ENCODE measurements at regions not wholly inside any gene's neighbourhood (a gene's known extent, or its start where the extent isn't known, plus 50 kb on each side); places are given as distances from the start of the nearest gene placed in this dataset.
"Not testable (repeated sequence)": the region's sequence is repeated elsewhere in the genome, so short reads cannot be mapped to it uniquely, and the experiment has no call there.

DNA sequence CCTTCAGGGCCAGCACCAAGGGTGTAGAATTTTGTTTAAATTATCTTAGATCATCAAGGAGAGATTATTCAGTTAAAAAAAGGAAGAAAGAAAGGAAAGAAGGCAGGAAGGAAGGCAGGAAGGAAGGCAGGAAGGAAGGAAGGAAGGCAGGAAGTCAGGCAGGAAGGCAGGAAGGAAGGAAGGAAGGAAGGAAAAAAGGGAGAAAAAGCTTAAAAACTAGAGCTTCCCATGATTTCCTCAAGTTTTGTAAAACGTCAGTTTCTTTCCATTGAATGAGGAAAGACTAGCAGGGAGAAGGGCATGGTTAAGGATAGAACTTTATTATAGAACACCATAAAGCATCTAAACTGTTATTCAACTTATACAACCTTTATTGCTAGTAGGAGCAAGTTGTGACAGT is 2672.0 kb upstream of the PCDH20 start:
- no peak for DNase-seq

DNA sequence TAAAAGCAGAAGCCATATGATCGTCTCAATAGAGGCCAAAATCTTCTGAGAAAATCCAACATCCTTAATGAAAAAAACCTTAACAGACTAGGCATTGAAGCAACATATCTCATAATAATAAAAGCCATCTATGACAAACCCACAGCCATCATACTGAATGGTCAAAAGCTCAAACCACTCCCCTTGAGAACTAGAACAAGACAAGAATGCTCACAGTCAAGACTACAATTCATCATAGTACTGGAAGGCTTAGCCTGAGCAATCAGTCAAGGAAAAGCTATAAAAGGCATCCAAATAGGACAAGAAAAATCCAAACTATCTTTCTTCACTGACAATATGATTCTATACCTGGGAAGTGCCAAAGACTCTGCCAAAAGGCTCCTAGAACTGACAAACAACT is 2668.2 kb upstream of the PCDH20 start:
- no peak for DNase-seq

DNA sequence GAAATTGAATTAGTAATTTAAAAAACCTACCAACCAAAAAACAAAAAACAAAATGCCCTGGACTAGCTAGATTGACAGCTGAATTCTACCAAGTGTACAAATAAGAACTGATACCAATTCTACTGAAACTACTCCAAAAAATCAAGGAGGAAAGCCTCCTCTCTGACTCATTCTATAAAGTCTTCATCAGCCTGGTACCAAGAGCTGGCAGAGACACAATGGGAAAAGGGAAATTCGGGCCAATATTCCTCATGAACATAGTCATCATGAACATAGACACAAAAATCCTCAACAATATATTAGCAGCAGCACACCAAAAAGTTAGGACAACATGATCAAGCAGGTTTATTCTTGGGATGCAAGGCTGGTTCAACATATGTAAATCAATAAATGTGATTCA is 2667.7 kb upstream of the PCDH20 start:
- no peak for DNase-seq

DNA sequence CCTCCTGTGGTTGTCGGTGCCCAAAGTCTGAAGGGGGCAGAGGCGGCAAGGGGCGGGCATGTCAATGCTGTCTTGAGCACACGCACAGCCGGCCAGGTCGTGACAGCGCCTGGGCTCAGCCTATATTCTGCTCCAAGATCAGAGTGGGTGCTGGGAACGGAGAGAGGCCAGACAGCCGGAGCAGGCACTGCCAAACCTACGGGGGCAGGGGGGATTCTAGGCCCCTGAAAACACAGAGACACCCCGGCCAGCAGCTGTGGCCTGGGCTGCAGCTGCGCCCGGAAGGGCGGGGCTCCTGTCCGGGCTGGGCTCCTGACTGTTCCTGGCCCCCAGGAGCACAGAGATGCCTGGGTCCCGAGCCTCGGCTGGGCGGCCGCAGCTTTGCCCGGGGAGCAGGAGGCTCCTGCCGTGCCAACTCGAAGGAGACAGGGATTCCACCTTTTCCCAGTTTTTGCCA is 2662.9 kb upstream of the PCDH20 start:
- no peak for DNase-seq

DNA sequence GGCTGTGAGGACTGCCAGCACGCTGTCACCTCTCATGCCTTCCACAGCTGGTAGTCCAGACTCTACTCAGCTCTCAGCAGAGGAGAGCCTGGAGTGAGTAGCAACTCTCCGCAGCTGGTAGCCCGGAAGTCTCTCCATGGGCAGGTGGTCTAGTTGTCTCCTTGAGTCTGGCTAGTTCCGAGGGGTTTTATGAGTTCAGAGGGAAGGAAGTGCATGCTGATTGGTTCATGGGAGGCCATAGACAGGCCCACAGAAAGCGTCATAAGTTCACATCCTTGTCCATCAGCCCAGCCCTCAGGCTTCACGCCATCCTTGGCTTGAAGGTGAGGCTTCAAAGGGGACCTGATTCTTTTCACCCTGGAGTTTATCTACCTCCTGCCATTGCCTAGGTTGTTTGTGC is 2662.4 kb upstream of the PCDH20 start:
- no peak for DNase-seq

DNA sequence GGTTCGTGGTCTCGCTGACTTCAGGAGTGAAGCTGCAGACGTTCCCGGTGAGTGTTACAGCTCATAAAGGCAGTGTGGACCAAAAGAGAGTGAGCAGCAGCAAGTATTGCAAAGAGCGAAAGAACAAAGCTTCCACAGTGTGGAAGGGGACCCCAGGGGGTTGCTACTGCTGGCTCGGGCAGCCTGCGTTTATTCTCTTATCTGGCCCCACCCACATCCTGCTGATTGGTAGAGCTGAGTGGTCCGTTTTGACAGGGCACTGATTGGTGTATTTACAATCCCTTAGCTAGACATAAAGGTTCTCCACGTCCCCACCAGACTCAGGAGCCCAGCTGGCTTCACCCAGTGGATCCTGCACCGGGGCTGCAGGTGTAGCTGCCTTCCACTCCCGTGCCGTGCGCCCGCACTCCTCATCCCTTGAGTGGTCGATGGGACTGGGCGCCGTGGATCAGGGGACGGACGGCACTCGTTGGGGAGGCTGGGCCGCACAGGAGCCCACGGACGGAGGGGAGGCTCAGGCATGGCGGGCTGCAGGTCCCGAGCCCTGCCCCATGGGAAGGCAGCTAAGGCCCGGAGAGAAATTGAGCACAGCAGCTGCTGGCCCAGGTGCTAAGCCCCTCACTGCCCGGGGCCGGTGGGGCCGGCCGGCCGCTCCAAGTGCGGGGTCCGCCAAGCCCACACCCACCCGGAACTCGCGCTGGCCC is 2661.6 kb upstream of the PCDH20 start:
- not testable (repeated sequence) for DNase-seq

DNA sequence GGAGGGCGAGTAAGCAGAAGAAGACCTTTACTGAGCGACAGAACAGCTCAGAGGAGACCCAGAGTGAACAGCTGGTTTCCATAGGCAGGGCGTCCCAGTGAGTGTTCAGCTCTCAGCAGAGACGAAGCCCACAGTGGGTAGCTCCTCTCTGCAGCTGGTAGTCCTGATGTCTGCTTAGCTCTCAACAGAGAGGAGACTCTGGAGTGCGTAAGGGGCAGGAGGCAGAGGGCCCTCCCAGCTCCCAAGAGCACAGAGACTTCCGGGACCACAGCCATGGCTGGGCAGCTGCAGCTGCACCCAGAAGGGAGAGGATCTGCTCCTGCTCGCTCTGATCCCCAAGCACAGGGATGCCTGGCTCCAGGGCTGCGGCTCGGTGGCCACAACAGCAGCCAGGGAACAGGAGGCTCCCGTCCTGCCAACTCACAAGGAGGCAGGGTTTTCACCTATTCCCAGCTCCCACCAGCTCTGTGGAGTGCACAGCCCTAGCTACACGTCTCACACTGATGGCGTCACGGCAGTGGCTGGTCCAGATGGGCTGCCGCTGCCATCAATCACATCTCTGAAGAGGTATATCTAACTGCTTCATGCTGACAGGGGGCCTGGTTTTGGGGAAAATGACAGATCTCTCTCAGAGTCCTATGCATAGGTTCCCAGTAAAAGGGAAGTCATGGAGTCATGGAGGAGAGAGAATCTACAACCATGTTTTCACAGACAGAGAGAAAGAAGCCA is 2660.1 kb upstream of the PCDH20 start:
- no peak for DNase-seq

DNA sequence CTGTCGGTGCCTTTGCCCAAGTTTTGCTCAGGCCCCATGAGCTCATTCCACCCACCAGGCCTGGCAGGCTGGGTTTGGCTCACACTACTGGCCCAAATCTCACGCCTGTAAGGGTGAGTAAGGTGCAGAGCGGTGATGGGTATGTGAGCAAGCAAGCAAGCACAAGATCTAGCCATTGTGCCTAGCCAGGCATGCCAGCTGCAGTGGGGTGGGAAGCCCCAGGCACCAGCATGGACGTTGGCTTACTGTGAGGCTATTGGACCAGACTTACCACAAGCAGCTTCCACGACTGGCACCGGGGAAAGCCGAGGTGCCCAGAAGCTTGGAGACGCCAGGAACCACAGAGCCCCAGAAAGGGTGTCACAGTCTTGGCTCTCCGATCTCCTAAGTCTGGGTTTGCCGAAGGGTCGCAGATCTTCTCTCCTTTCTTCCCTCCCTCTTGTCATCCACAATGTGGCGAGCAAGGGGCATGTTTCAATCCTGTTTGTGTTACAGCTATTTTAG is 2659.4 kb upstream of the PCDH20 start:
- DNase-seq, result no peak

DNA sequence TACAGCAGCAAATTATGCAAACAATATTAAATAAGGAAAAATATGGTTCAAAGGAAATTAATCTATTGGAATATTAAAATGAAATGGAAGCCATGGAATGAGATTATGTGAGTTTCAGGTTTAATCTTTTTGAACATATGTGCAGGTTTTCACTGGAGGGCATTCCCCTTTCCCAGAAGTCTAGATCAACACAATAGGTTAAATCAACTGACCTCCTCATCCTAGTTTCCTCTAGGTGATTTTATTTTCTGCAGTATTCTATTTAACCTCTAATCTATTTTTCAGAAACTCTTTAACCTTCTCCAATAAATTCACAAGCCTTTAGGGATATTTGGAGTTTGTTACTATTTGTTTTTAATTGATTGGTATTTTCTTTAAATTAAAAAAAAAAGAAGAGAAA is 2657.6 kb upstream of the PCDH20 start:
- DNase-seq, result no peak

DNA sequence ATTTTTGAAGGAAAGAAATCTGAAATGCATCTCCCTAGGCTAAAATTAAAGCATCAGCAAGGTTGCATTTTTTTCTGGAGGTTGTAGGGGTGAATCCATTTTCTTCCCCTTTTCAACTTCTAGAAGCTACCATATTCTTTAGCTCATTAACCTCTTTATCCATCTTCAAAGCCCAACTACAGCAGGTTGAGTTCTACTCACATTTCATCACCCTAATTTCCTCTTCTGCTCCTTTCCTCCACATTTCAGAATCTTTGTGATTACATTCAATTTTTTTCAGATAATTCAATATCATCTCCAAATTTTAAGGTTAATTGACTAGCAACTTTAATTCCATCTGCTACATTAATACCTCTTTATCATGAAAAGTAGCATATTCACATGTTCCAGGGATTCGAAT is 2655.7 kb upstream of the PCDH20 start:
- DNase-seq, result no peak

DNA sequence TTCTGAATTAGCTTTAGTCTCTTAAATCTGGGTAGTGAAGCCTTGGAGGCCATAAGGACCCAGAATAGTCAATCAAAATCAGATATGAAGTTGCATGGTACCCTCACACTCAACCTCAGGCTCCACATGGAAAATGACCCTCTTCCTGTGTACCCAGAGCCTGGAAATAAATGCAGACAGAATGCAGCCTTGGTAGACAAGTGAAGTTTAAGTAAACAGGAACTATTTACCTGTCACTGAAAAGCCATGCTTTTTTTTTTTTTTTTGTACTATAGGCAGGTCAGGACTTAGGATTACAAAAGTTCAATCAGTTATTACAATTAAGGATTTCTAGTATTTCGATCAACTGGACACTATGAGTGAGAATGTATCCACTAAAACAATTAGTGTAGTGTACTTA is 2654.2 kb upstream of the PCDH20 start:
- no peak for DNase-seq

DNA sequence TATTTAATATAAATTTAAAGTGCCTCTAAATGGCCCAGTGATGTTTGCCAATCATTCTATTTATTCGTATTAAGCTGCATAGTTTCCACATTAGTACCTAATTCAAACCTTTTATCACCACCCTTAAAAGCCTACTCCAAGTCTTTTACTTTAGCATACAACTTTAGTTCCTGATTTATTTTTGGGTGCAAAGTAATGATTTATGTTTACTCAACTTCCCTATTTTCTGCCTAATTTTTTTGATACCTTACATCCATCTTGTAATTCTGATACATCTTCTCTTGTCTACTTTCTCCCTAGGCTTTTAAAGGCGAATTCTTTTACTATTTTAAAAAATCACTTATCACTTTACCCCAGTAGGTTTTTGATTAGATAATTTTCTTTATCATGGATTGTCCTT is 2651.1 kb upstream of the PCDH20 start:
- no peak for DNase-seq

DNA sequence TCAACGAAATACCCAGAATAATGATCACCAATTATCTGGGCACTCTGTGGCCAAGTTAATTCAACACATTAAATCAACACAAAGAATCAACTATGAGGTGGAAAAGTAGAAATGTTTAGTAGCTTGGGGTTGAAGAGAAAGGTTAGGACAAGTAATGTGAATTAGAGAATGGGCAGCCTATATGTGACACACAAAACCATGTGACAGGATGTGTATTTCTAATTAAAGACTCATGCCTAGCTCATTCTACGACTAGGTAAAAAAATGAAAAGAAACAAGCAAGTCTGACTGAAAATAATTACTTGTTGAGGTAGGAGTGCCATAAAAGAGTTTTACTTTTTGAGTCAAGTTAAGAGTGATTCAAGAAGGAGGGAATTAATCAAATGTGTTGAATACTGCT is 2646.0 kb upstream of the PCDH20 start:
- DNase-seq, result no peak

DNA sequence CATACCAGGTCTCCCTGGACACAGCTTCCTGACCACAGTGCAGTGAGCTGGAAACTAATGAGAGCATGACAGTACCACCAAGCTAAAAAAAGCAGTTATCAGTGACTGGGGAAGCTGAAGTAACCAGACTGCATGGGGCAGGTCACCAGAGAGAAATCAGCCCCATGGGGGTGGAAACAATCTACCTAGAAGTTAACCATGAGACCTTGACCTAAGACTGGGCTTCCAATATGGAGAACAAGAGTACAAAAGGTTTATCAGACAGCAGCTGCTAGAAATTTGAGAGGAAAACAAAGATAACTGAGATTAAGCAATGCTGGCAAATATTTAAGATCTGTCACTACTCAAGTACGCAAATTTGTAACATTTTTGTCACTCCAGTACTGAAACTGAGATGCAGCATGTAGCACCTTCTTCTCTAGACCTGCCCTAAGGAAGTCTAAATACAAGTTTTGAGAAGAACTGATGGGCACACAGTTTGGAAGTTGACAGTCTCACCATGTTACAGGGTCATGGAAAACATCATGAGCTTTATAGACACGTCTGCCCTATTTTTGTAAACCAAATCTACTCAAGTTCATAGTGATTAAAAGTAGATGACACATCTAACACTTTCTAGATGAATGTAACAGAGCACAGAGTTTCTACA is 2641.8 kb upstream of the PCDH20 start:
- no peak for DNase-seq

DNA sequence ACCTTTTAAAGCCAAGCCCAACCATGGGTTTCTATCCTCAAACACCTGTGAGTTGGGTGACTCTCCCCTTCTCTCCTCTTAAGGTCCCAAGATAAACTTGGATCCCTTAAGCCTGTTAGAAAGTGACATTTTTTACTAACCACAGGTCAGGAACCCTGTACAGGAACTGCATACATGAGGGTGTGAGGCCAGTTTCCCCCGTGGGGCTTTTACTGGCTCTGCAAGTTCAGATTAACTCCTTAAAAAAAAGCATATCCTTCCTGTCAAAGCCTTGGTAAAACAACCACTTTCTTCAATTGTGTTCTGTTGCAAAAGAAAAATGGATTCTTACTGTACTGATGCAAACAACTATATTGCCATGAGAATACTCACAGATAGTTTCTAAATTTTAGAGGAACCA is 2638.7 kb upstream of the PCDH20 start:
- no peak for DNase-seq

DNA sequence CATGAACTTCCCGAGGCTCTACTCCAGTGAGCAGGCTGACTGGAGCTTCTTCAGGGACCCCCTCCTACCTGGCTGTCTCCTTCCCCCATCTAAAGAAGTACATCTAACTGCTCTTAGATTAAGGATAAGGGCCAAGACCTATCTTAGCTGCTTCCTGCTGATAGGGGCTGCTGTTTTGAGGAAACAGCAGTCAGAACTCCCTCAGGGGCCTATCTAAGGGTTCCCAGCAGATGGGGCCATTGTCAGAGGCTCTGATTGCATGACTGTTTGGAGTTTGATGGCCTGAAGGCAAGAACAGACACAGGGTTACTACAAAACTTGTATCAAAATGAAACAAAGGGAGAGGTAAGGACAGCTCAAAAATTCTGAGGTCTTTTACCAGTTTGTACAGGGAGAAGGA is 2636.9 kb upstream of the PCDH20 start:
- DNase-seq, result no peak

DNA sequence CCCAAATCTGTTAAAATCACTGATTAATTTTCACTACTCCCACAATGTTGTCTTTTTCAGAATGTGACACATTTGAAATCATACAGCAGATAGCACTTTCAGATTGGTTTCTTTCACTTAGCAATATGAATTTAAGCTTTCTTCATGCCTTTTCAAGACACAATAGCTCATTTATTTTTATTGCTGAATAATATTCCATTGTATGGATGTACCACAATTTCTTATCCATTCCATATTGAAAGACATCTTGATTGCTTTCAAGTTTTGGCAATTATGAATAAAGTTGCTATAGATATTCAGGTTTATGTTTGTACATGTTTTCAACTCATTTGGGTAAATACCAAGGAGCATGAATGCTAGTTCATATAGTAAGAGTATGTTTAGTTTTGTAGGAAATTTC is 2635.6 kb upstream of the PCDH20 start:
- DNase-seq, result no peak

DNA sequence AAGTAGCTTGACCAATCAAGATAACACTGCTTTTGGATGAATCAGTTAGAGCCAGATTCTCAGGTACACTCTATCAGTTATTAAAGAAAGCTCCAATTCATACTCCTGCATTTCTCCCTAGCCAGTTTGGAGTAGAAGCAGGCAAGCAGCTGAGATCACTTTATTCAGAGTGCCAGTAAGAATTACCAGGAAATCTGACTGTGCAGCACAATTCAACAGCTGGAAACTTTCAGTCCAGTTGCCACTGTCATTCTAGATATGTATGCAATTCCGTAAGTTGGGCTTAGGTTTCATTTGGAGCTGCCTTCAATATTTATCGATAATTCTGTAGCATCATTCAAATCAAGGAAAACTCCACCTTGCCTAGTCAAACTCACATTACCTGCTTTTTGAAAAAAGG is 2625.6 kb upstream of the PCDH20 start:
- no peak for DNase-seq

DNA sequence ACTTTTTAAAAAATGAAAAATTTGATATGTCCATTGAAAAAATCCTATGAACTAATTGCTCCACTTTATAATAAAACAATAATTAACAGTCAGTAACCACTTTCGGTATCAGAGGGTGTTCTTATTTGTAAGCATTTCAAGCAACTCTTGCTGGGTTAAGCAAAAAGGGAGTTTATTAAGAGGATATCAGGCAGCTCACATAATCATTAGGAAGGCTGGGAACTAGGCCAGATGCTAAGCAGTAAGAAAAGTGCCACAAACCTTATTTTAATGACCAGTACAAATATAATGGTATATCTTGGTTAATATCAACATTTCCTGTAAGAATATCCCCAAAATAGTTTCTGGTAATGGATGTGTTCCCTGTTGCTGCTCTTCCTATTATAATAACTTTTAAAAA is 2618.3 kb upstream of the PCDH20 start:
- no peak for DNase-seq

DNA sequence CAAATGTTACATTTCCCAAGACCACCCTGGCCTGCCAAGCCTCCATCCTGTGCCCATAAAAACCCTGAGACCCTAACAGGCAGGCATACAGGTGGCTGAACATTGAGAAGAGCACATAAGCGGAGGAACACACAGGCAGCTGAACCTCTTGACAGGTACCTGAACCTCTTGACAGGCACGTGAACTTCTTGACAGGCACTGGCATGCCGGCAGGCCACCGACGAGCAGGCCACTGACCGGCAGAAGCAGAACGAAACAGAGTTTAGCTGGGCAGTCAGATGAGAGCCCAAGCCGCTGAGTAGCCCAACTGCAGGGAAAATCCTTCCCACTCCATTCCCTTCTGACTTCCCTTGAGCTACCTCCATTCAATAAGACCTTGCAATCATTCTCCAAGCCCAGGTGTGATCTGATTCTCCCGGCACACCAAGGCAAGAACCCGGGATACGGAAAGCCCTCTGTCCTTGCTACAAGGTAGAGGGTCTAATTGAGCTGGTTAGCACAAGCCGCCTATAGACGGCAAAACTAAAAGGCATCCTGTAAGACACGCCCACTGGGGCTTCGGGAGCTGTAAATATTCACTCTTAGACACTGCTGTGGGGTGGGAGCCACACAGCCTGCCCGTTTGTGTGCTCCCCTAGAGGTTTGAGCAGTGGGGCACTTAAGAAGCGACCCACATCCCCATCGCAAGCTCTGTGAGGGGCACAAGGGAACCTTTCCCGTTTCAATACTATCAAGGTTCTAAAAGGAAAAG is 2613.9 kb upstream of the PCDH20 start:
- no peak for DNase-seq

DNA sequence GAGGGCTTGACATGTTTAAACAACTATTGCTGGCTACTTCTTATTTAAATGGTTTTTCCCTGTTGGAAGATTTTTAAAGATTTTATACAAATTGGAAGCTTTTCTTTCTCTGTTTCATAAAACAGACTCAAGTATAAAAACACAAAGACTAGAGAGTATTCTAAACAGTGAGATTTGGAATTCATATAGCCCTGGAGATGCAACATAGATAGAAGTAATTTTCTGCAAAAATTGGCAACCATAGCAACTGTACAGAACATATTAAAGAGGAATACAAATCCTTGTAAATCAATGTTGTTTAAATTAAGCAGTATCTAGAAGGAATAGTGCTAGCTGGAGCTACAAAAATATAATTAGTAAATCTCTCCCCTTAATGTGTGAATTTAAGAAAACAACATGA is 2612.9 kb upstream of the PCDH20 start:
- no peak for DNase-seq

DNA sequence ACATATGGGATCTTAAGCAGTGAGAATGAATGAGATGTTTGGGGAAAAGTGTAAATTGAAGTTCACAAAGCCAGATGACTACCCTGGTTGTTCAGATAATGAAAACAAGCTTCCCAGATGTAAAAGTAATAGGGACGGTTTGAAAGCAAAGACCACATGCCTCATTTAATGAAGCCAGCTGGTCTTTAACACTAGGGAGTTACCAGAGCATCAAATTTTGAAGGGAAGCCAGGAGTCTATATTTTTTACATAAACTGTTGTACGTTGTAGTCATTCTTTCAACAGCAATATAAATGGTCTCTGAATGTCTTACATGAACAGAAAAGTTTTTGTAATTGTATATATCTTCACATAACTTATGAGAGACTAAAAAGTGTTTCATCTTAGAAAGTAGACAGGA is 2604.5 kb upstream of the PCDH20 start:
- DNase-seq, result no peak

DNA sequence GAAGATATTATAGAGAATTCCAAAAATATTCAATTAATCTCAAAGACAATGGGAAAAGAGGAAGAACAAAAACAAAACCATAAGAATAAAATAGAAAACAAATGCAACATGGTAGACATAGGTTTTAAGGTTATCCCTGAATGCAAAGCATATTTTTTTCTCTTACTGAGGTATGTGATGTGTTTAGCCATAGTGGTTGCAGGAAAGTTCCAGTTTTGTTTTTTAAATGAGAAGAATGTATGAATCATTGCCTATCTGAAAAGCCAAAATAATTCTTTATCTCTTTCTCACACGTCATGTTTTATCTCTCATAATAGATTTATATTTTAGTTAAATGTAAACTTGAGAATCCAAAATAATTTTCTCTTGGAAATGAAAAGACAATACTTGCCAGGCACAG is 2591.7 kb upstream of the PCDH20 start:
- no peak for DNase-seq

All from CD4-positive, alpha-beta T cell treated with Interleukin-12 subunit alpha and Interleukin-12 subunit beta, for 1 hour (primary cell).